H9 (cell line): ENCODE measurements at regions not wholly inside any gene's neighbourhood (a gene's known extent, or its start where the extent isn't known, plus 50 kb on each side); places are given as distances from the start of the nearest gene placed in this dataset.

Experiments
- DNase-seq: peaks from one replicate; pipeline ENCODE4 v3.0.0-alpha.2; 2017
- H2AFZ ChIP-seq: one replicate; pipeline ENCODE4 v1.6.1; 2013; ENCODE audit warnings: mild to moderate bottlenecking, low read length, control low read depth, moderate library complexity
- H2AK5ac ChIP-seq: 2 replicates; pipeline ENCODE4 v1.6.1; 2013; ENCODE audit warnings: low read length, control low read depth, mixed read lengths; ENCODE audit not compliant: insufficient read length
- H2BK120ac ChIP-seq: one replicate; pipeline ENCODE4 v1.6.1; 2013; ENCODE audit warnings: low read depth, mild to moderate bottlenecking, low read length, control low read depth, inconsistent platforms; ENCODE audit not compliant: poor library complexity, severe bottlenecking
- H2BK12ac ChIP-seq: 2 replicates; pipeline ENCODE4 v1.6.1; 2013; ENCODE audit warnings: low read length, control low read depth, mixed read lengths, low read depth; ENCODE audit not compliant: insufficient read length
- H2BK15ac ChIP-seq: 2 replicates; pipeline ENCODE4 v1.6.1; 2013; ENCODE audit warnings: low read depth, low read length, control low read depth
- H2BK20ac ChIP-seq: one replicate; pipeline ENCODE4 v1.6.1; 2013; ENCODE audit warnings: low read depth, mild to moderate bottlenecking, low read length, control low read depth, inconsistent platforms; ENCODE audit not compliant: poor library complexity, severe bottlenecking
- H2BK5ac ChIP-seq: 2 replicates; pipeline ENCODE4 v1.6.1; 2013; ENCODE audit warnings: low read length, control low read depth, mixed read lengths; ENCODE audit not compliant: insufficient read length
- H3K14ac ChIP-seq: 2 replicates; pipeline ENCODE4 v1.6.1; 2013; ENCODE audit warnings: low read length, control low read depth; ENCODE audit not compliant: insufficient read depth
- H3K18ac ChIP-seq: 2 replicates; pipeline ENCODE4 v1.6.1; 2013; ENCODE audit warnings: low read depth, mild to moderate bottlenecking, mixed read lengths, low read length, control low read depth; ENCODE audit not compliant: insufficient read length
- H3K23ac ChIP-seq: 2 replicates; pipeline ENCODE4 v1.6.1; 2013; ENCODE audit warnings: low read length, control low read depth, mixed read lengths, low read depth; ENCODE audit not compliant: insufficient read length
- H3K23me2 ChIP-seq: 2 replicates; pipeline ENCODE4 v1.6.1; 2013; ENCODE audit warnings: low read depth, mild to moderate bottlenecking, mixed read lengths, low read length, control low read depth; ENCODE audit not compliant: insufficient read length, poor library complexity, severe bottlenecking
- H3K27ac ChIP-seq: 2 replicates; pipeline ENCODE4 v1.5.1; 2013; ENCODE audit warnings: low read length, control low read depth, mixed read lengths, low read depth; ENCODE audit not compliant: insufficient read length
- H3K27me3 ChIP-seq: 2 replicates; pipeline ENCODE4 v1.6.1; 2013; ENCODE audit warnings: low read length, control low read depth, inconsistent platforms; ENCODE audit not compliant: insufficient read depth
- H3K4ac ChIP-seq: 2 replicates; pipeline ENCODE4 v1.6.1; 2013; ENCODE audit warnings: low read depth, mild to moderate bottlenecking, control low read depth, inconsistent platforms, low read length, moderate library complexity
- H3K4me1 ChIP-seq: 2 replicates; pipeline ENCODE4 v1.6.1; 2013; ENCODE audit warnings: low read length, control low read depth, inconsistent platforms; ENCODE audit not compliant: insufficient read depth
- H3K4me2 ChIP-seq: 2 replicates; pipeline ENCODE4 v1.6.1; 2013; ENCODE audit warnings: low read length, control low read depth, mixed read lengths; ENCODE audit not compliant: insufficient read length, insufficient read depth
- H3K56ac ChIP-seq: 2 replicates; pipeline ENCODE4 v1.6.1; 2013; ENCODE audit warnings: low read depth, mild to moderate bottlenecking, mixed read lengths, low read length, control low read depth; ENCODE audit not compliant: insufficient read length
- H3K79me1 ChIP-seq: 2 replicates; pipeline ENCODE4 v1.6.1; 2013; ENCODE audit warnings: low read depth, mild to moderate bottlenecking, moderate library complexity, low read length, control low read depth, inconsistent platforms; ENCODE audit not compliant: insufficient read depth, poor library complexity, severe bottlenecking
- H3K79me2 ChIP-seq: 2 replicates; pipeline ENCODE4 v1.6.1; 2013; ENCODE audit warnings: low read length, control low read depth, inconsistent platforms; ENCODE audit not compliant: insufficient read depth
- H3K9ac ChIP-seq: 2 replicates; pipeline ENCODE4 v1.6.1; 2013; ENCODE audit warnings: low read length, control low read depth, mixed read lengths; ENCODE audit not compliant: insufficient read length; ENCODE audit errors: extremely low read depth
- H3K9me3 ChIP-seq: one replicate; pipeline ENCODE4 v1.6.1; 2013; ENCODE audit warnings: low read depth, low read length, inconsistent platforms; ENCODE audit not compliant: control insufficient read depth
- H3T11ph ChIP-seq: one replicate; pipeline ENCODE4 v1.6.1; 2013; ENCODE audit warnings: mild to moderate bottlenecking, low read length, control low read depth, inconsistent platforms
- H4K20me1 ChIP-seq: one replicate; pipeline ENCODE4 v1.6.1; 2013; ENCODE audit not compliant: control insufficient read depth, insufficient read length, insufficient read depth
- H4K5ac ChIP-seq: 2 replicates; pipeline ENCODE4 v1.6.1; 2013; ENCODE audit warnings: low read depth, mild to moderate bottlenecking, mixed read lengths, low read length, control low read depth; ENCODE audit not compliant: insufficient read length
- H4K8ac ChIP-seq: replicated peaks from 2 replicates; pipeline ENCODE4 v1.6.1; 2013; ENCODE audit warnings: low read length, control low read depth, mixed read lengths, low read depth; ENCODE audit not compliant: insufficient read length
- H4K91ac ChIP-seq: 2 replicates; pipeline ENCODE4 v1.6.1; 2013; ENCODE audit warnings: low read depth, mild to moderate bottlenecking, moderate library complexity, mixed read lengths, low read length, control low read depth; ENCODE audit not compliant: insufficient read length
- H3K27ac Mint-ChIP-seq, 3 experiments: 2 replicates in 2 of 3; 3 replicates in 1 of 3; pipeline ENCODE4 v1.8.0; 2020 to 2021; ENCODE audit warnings: mixed read lengths in 3 of 3, mild to moderate bottlenecking in 1 of 3, moderate library complexity in 1 of 3
- H3K27me3 Mint-ChIP-seq: 2 replicates; pipeline ENCODE4 v1.8.0; 2021; ENCODE audit warnings: low read depth, mild to moderate bottlenecking, moderate library complexity, mixed read lengths
- H3K36me3 Mint-ChIP-seq, 3 experiments: 2 replicates in 2 of 3; 3 replicates in 1 of 3; pipeline ENCODE4 v1.8.0; 2020 to 2021; ENCODE audit warnings: low read depth in 3 of 3, mixed read lengths in 3 of 3; ENCODE audit not compliant: insufficient read depth in 1 of 3
- H3K4me1 Mint-ChIP-seq, 2 experiments: 2 replicates each; pipeline ENCODE4 v1.8.0; 2020; ENCODE audit warnings: mixed read lengths in 2 of 2
- H3K4me3 Mint-ChIP-seq, 2 experiments: 2 replicates in 1 of 2; 3 replicates in 1 of 2; pipeline ENCODE4 v1.8.0; 2020 to 2021; ENCODE audit warnings: mild to moderate bottlenecking in 2 of 2, mixed read lengths in 2 of 2, moderate library complexity in 1 of 2
- H3K9me3 Mint-ChIP-seq, 2 experiments: 2 replicates in 1 of 2; 3 replicates in 1 of 2; pipeline ENCODE4 v1.8.0; 2020; ENCODE audit warnings: mild to moderate bottlenecking in 2 of 2, mixed read lengths in 2 of 2, moderate library complexity in 1 of 2
- CTCF ChIP-seq: fragments of 200-600 bp; sonication (generic); conservative IDR thresholded peaks from 3 replicates; pipeline ENCODE4 v1.8.0; 2021; ENCODE audit warnings: antibody characterized with exemption, mild to moderate bottlenecking
- WGBS: extraction: QIAGEN DNeasy Blood & Tissue Kit; methylation state at CpG from one replicate; pipeline ENCODE4 v1.1.7; 2013; ENCODE audit warnings: missing lambda C conversion rate, low lambda C conversion rate, mixed read lengths; ENCODE audit not compliant: insufficient read length; ENCODE audit errors: extremely low coverage; 5-methylcytosine and 5-hydroxymethylcytosine counted together

DNA sequence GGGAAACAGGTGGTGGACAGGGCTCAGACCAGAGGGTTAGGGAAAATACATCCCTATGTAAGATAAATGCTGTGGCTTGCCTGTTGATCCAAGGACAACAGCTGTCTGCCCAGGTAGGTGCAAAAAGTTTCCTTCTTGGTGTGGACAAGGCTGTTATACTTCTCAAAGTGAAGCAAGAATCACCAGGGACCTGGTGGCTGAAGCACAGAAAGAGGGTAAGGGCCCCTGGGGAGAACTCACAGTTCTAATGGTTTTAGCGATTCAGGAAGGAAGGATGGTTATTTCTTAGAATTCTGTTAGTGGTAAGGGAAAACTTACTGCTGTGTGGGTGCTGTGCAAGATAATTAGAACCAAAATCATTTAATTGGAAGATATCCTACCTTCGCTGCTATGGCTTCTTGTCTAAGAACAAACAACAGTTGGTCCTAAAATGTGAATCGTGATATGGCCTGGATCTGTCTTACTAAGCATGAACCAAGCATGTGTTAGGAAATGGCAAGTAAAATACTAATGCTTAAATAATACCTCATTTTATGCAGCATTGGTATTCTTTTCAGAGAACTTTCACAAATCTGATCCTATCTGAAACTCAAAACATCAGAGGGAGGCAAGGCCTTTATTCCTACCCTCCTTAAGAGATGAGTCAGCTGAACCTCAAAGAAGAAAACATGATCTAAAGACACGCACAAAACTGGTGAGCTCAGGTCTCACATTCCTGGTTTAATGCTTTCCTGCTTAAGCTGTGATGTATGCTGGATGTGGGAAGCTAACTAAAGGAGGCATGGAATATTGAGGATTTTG lies 159.2 kb upstream of the THUMPD2 start:
- Histone ChIP-seq H2BK5ac (no peak overlapping the region), H2BK120ac (no peak overlapping the region), H3T11ph (no peak overlapping the region), H3K4ac (no peak overlapping the region), H4K8ac (no peak overlapping the region), H3K9me3 (no peaks in the 10 kb centered on the region), H3K27ac (no peak overlapping the region), H2BK12ac (no peak overlapping the region), H2AFZ (no peak overlapping the region), H3K14ac (no peak overlapping the region), H2AK5ac (no peak overlapping the region), H2BK15ac (no peak overlapping the region), H3K79me1 (no peaks in the 10 kb centered on the region), H3K23ac (no peak overlapping the region), H3K79me2 (no peaks in the 10 kb centered on the region), H4K20me1 (no peaks in the 10 kb centered on the region), H3K9ac (no peak overlapping the region), H4K5ac (no peak overlapping the region), H3K56ac (no peak overlapping the region), H3K4me1 (no peaks in the 10 kb centered on the region), H4K91ac (no peak overlapping the region), H3K18ac (no peak overlapping the region), H2BK20ac (no peak overlapping the region), H3K27me3 (no peaks in the 10 kb centered on the region), H3K4me2 (no peak overlapping the region), H3K23me2 (no peaks in the 10 kb centered on the region)
- WGBS, result no CpG with 5 or more reads among the region's 4 CpGs
- Mint-ChIP-seq H3K4me3 (no peak overlapping the region), H3K27ac (no peak overlapping the region), H3K9me3 (no peaks in the 10 kb centered on the region), H3K4me1 (peaks cover 0 to 14% of the 10 kb centered on the region in 2 experiments; a peak in 3 of 4 replicates), H3K27me3 (no peaks in the 10 kb centered on the region), H3K36me3 (no peaks in the 10 kb centered on the region; a peak in 1 of 7 replicates)
- no peak for DNase-seq
- TF ChIP-seq CTCF, result no peak
